ENCODE measurements at regions not wholly inside any gene's neighbourhood (a gene's known extent, or its start where the extent isn't known, plus 50 kb on each side); places are given as distances from the start of the nearest gene placed in this dataset.

- FAIRE-seq (no peak), DNase-seq (ENCODE audit: low read depth, low spot score) (no peak)
- H2AFZ ChIP-seq (ENCODE audit: control insufficient read depth, low read length): no peak overlapping the region
- no peak overlapping the region for H3K27ac ChIP-seq (ENCODE audit: control insufficient read depth, insufficient read depth, low read length)
- H3K36me3 ChIP-seq (ENCODE audit: control insufficient read depth in 2 of 2, extremely low read depth in 1 of 2, insufficient read depth in 2 of 2, low read length in 2 of 2): no peaks in the 10 kb centered on the region
- no peaks in the 10 kb centered on the region for H3K4me1 ChIP-seq (ENCODE audit: control insufficient read depth, extremely low read depth, insufficient read depth, low read length)
- no peaks in the 10 kb centered on the region for H4K20me1 ChIP-seq (ENCODE audit: control insufficient read depth, extremely low read depth, insufficient read depth, low read length)
- dilution Hi-C loops (cut with MboI; ENCODE audit: extremely low pct_ligation_motif_present, low sequenced_read_pairs): no loop called here
- no peaks in the 10 kb centered on the region for H3K9me1 ChIP-seq (ENCODE audit: control insufficient read depth, extremely low read depth, insufficient read depth, low read length)
- no peaks in the 10 kb centered on the region for H3K9me3 ChIP-seq (ENCODE audit: control insufficient read depth, low read depth, low read length)
- H3K27me3 ChIP-seq (ENCODE audit: control insufficient read depth, extremely low read depth, insufficient read depth, low read length): no peaks in the 10 kb centered on the region
- no peak overlapping the region for H3K4me2 ChIP-seq (ENCODE audit: control insufficient read depth, extremely low read depth, insufficient read depth, low read depth, low read length)
- TF ChIP-seq EZH2 (IDR thresholded peaks at IDR 0.05; ENCODE audit: low read length): no peak
- no peak for TF ChIP-seq CTCF (optimal IDR thresholded peaks at IDR 0.05 in 1 of 3, IDR thresholded peaks at IDR 0.05 in 1 of 3, conservative IDR thresholded peaks at IDR 0.05 in 1 of 3; ENCODE audit: extremely low read depth in 1 of 3, insufficient read depth in 2 of 3, low read length in 3 of 3)
- no peaks in the 10 kb centered on the region for H3K79me2 ChIP-seq (ENCODE audit: control insufficient read depth, insufficient read depth, low read length)
- no peak overlapping the region for H3K9ac ChIP-seq (ENCODE audit: control insufficient read depth, extremely low read depth, insufficient read depth, low read length)
- H3K4me3 ChIP-seq (ENCODE audit: control insufficient read depth in 2 of 3, extremely low read depth in 1 of 3, insufficient read depth in 2 of 3, low read depth in 1 of 3, low read length in 3 of 3): no peak overlapping the region
These were observed 197.9 kb downstream of the FGF9 start for GRCh38 chr13:21868823-21869222.

- Histone ChIP-seq H4K20me1 (ENCODE audit: control insufficient read depth, extremely low read depth, insufficient read depth, low read length) (no peaks in the 10 kb centered on the region), H2AFZ (ENCODE audit: control insufficient read depth, low read length) (no peak overlapping the region), H3K9me3 (ENCODE audit: control insufficient read depth, low read depth, low read length) (no peaks in the 10 kb centered on the region), H3K9me1 (ENCODE audit: control insufficient read depth, extremely low read depth, insufficient read depth, low read length) (no peaks in the 10 kb centered on the region), H3K27ac (ENCODE audit: control insufficient read depth, insufficient read depth, low read length) (no peak overlapping the region), H3K4me3 (ENCODE audit: control insufficient read depth in 2 of 3, extremely low read depth in 1 of 3, insufficient read depth in 2 of 3, low read depth in 1 of 3, low read length in 3 of 3) (no peak overlapping the region), H3K79me2 (ENCODE audit: control insufficient read depth, insufficient read depth, low read length) (no peaks in the 10 kb centered on the region), H3K27me3 (ENCODE audit: control insufficient read depth, extremely low read depth, insufficient read depth, low read length) (no peaks in the 10 kb centered on the region), H3K36me3 (ENCODE audit: control insufficient read depth in 2 of 2, extremely low read depth in 1 of 2, insufficient read depth in 2 of 2, low read length in 2 of 2) (no peaks in the 10 kb centered on the region), H3K9ac (ENCODE audit: control insufficient read depth, extremely low read depth, insufficient read depth, low read length) (no peak overlapping the region), H3K4me1 (ENCODE audit: control insufficient read depth, extremely low read depth, insufficient read depth, low read length) (no peaks in the 10 kb centered on the region), H3K4me2 (ENCODE audit: control insufficient read depth, extremely low read depth, insufficient read depth, low read depth, low read length) (no peak overlapping the region)
- no peak for DNase-seq (ENCODE audit: low read depth, low spot score)
- no peak for TF ChIP-seq EZH2 (IDR thresholded peaks at IDR 0.05; ENCODE audit: low read length)
- no peak for TF ChIP-seq CTCF (optimal IDR thresholded peaks at IDR 0.05 in 1 of 3, IDR thresholded peaks at IDR 0.05 in 1 of 3, conservative IDR thresholded peaks at IDR 0.05 in 1 of 3; ENCODE audit: extremely low read depth in 1 of 3, insufficient read depth in 2 of 3, low read length in 3 of 3)
- dilution Hi-C loops (cut with MboI; ENCODE audit: extremely low pct_ligation_motif_present, low sequenced_read_pairs): no loop called here
- FAIRE-seq: no peak
These were observed 200.5 kb downstream of the FGF9 start for GRCh38 chr13:21871382-21871781.

All from keratinocyte (primary cell).